DND-41 (cell line): ENCODE measurements at regions not wholly inside any gene's neighbourhood (a gene's known extent, or its start where the extent isn't known, plus 50 kb on each side); places are given as distances from the start of the nearest gene placed in this dataset.

ENCODE experiments used
- CTCF ChIP-seq: IDR thresholded peaks from 2 replicates; pipeline ENCODE4 v1.5.1; 2012; ENCODE audit warnings: borderline replicate concordance, low read length, moderate library complexity, mild to moderate bottlenecking; ENCODE audit not compliant: poor library complexity, severe bottlenecking; ENCODE audit errors: extremely low read depth
- EZH2 ChIP-seq: IDR thresholded peaks from 3 replicates; pipeline ENCODE4 v1.6.1; 2012; ENCODE audit warnings: borderline replicate concordance, low read depth, mild to moderate bottlenecking, moderate library complexity, low read length, inconsistent platforms; ENCODE audit not compliant: severe bottlenecking

DNA sequence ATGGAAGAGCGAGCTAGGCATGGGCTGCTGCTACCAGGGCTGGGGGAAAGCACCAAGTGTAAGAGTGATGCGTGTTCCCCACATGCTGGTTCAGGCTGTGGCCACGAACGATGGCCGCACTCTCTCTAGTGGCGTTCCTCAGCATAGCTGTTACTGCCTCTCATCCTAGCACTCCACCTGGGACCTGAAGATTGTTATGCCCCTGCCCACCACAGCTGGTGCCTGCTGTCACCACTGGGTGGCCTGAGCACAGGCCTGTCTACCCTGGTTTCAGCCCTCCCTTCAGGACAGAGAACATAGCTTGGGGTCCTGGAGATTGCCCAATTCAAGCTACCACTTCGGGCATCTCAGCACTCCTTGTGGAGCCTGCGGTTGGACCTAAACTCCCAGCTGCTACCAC, 80.1 kb upstream of the PDC start:
- TF ChIP-seq EZH2 (no peak), CTCF (no peak)
